ENCODE measurements at regions not wholly inside any gene's neighbourhood (a gene's known extent, or its start where the extent isn't known, plus 50 kb on each side); places are given as distances from the start of the nearest gene placed in this dataset.

DNA sequence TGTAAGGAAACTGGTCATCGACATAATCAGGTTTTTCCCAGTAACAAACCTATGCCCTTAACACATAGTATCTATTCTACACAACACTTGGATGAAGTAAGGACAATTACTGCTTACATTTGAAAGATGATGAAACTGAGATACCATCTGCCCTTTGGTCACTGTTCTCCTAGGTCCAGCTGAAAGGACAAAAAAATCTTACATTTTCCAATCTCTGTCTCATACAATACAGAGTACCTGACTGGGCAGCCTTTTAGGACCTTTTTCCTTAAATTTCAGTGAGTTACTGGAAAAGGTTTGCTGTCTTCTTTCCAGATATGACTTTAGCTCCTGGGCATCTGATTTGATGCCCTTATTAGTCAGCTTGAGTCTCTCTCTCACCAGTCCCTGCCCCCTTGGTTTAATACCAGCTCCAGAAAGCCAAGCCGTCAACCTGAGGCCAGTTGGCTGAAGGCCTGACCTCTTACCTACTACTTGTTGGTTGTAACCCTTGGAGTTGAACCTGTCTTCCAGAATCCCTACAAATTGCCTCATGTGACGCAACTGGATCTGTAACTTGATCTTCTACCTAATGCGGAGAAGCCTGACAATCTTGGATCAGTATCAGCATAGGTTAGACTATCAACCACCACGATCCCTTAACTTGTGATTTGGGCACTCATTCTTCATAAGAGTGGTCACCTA, 355.3 kb upstream of the ZNF385D start:
- TF ChIP-seq, protein P1, sequence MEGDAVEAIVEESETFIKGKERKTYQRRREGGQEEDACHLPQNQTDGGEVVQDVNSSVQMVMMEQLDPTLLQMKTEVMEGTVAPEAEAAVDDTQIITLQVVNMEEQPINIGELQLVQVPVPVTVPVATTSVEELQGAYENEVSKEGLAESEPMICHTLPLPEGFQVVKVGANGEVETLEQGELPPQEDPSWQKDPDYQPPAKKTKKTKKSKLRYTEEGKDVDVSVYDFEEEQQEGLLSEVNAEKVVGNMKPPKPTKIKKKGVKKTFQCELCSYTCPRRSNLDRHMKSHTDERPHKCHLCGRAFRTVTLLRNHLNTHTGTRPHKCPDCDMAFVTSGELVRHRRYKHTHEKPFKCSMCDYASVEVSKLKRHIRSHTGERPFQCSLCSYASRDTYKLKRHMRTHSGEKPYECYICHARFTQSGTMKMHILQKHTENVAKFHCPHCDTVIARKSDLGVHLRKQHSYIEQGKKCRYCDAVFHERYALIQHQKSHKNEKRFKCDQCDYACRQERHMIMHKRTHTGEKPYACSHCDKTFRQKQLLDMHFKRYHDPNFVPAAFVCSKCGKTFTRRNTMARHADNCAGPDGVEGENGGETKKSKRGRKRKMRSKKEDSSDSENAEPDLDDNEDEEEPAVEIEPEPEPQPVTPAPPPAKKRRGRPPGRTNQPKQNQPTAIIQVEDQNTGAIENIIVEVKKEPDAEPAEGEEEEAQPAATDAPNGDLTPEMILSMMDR (IDR thresholded peaks at IDR 0.05; ENCODE audit: borderline replicate concordance, extremely low read depth, low read length, poor library complexity, severe bottlenecking) = no peak
- TF ChIP-seq EZH2 (IDR thresholded peaks at IDR 0.05; ENCODE audit: borderline replicate concordance, low read depth, low read length, severe bottlenecking) = no peak

Measured in DND-41 (cell line).